IMR-90 (cell line): ENCODE measurements at regions not wholly inside any gene's neighbourhood (a gene's known extent, or its start where the extent isn't known, plus 50 kb on each side); places are given as distances from the start of the nearest gene placed in this dataset.

Experiments used
- CTCF ChIP-seq: conservative IDR thresholded peaks from 2 replicates; pipeline ENCODE4 v1.5.1; 2012; ENCODE audit warnings: mild to moderate bottlenecking, low read depth, low read length, improper control_type of control experiment
- NFE2L2 ChIP-seq: fragments of 150-350 bp; IDR thresholded peaks from 2 replicates; pipeline ENCODE4 v1.6.1; 2016; ENCODE audit warnings: low read depth, mild to moderate bottlenecking, low read length
- POLR2A ChIP-seq: IDR thresholded peaks from 2 replicates; pipeline ENCODE4 v1.6.1; 2012; ENCODE audit warnings: mild to moderate bottlenecking, low read depth, low read length
- RAD21 ChIP-seq: IDR thresholded peaks from 2 replicates; pipeline ENCODE4 v1.6.1; 2012; ENCODE audit warnings: low read length, improper control_type of control experiment

GRCh38 chr2:45119038-45119437 is 109.8 kb upstream of the SIX2 start:
- TF ChIP-seq CTCF (no peak), POLR2A (no peak), NFE2L2 (no peak), RAD21 (no peak)
